H1 (cell line): ENCODE measurements at regions not wholly inside any gene's neighbourhood (a gene's known extent, or its start where the extent isn't known, plus 50 kb on each side); places are given as distances from the start of the nearest gene placed in this dataset.

Experiments
- BACH1 ChIP-seq: IDR thresholded peaks from 2 replicates; pipeline ENCODE4 v1.6.1; 2012; ENCODE audit warnings: low read length, improper control_type of control experiment
- BRCA1 ChIP-seq: IDR thresholded peaks from 2 replicates; pipeline ENCODE4 v1.6.1; 2012; ENCODE audit warnings: low read depth, low read length, improper control_type of control experiment
- GABPA ChIP-seq: IDR thresholded peaks from 2 replicates; pipeline ENCODE4 v1.6.1; 2011; ENCODE audit warnings: mild to moderate bottlenecking, low read length, moderate library complexity, borderline replicate concordance; ENCODE audit not compliant: insufficient read depth
- JUND ChIP-seq: IDR thresholded peaks from 2 replicates; pipeline ENCODE4 v1.6.1; 2011; ENCODE audit warnings: mild to moderate bottlenecking, improper control_type of control experiment, low read length
- KDM1A ChIP-seq: fragments of 200-600, 300-600 bp; sonication (generic); IDR thresholded peaks from 2 replicates; pipeline ENCODE4 v1.7.1; 2016; ENCODE audit warnings: mild to moderate bottlenecking, low read length, borderline replicate concordance
- RNF2 ChIP-seq: fragments of 200-900, 300-1000 bp; sonication (generic); IDR thresholded peaks from 2 replicates; pipeline ENCODE4 v1.7.1; 2016; ENCODE audit warnings: borderline replicate concordance, low read depth, mild to moderate bottlenecking, antibody characterized with exemption, low read length; ENCODE audit not compliant: poor library complexity, severe bottlenecking; ENCODE audit errors: missing control alignments
- RXRA ChIP-seq: IDR thresholded peaks from 2 replicates; pipeline ENCODE4 v1.6.1; 2011; ENCODE audit warnings: low read depth, mild to moderate bottlenecking, low read length, moderate library complexity; ENCODE audit not compliant: insufficient read depth
- TBP ChIP-seq: IDR thresholded peaks from 2 replicates; pipeline ENCODE4 v1.6.1; 2011; ENCODE audit warnings: low read depth, low read length, improper control_type of control experiment
- ZNF274 ChIP-seq: IDR thresholded peaks from 2 replicates; pipeline ENCODE4 v1.7.0; 2012; ENCODE audit warnings: low read length, borderline replicate concordance; ENCODE audit errors: extremely low read depth

- TF ChIP-seq BRCA1 (no peak), JUND (no peak), GABPA (no peak), RNF2 (no peak), BACH1 (no peak), KDM1A (no peak), RXRA (no peak), ZNF274 (no peak), TBP (no peak)
These were observed 779.6 kb upstream of the PRMT6 start (continued) for GRCh38 chr1:106276871-106277270.
